GM23248 (cell line): ENCODE measurements at regions not wholly inside any gene's neighbourhood (a gene's known extent, or its start where the extent isn't known, plus 50 kb on each side); places are given as distances from the start of the nearest gene placed in this dataset.

Source experiments
- DNase-seq: peaks from one replicate; pipeline ENCODE4 v3.0.0-alpha.2; 2015
- H2AFZ ChIP-seq: fragments of 200-600 bp; sonication (generic); 2 replicates; pipeline ENCODE4 v1.6.1; 2016; ENCODE audit warnings: antibody characterized with exemption
- H3F3A ChIP-seq: fragments of 200-600 bp; sonication (generic); 2 replicates; pipeline ENCODE4 v1.6.1; 2016; ENCODE audit warnings: mild to moderate bottlenecking, antibody characterized with exemption, mixed run types; ENCODE audit not compliant: insufficient read depth
- H3K27ac ChIP-seq: fragments of 200-600 bp; sonication (generic); 2 replicates; pipeline ENCODE4 v1.5.1; 2016; ENCODE audit warnings: mild to moderate bottlenecking
- H3K27me3 ChIP-seq: fragments of 200-600 bp; sonication (generic); replicated peaks from 2 replicates; pipeline ENCODE4 v1.6.1; 2016; ENCODE audit warnings: mild to moderate bottlenecking; ENCODE audit not compliant: insufficient read depth
- H3K36me3 ChIP-seq: fragments of 200-600 bp; sonication (generic); 2 replicates; pipeline ENCODE4 v1.6.1; 2016; ENCODE audit warnings: low read depth, mild to moderate bottlenecking
- H3K4me1 ChIP-seq: fragments of 200-600 bp; sonication (generic); 2 replicates; pipeline ENCODE4 v1.6.1; 2016; ENCODE audit warnings: mild to moderate bottlenecking; ENCODE audit not compliant: insufficient read depth
- H3K4me2 ChIP-seq: fragments of 200-600 bp; sonication (generic); one replicate; pipeline ENCODE4 v1.6.1; 2016; ENCODE audit warnings: mild to moderate bottlenecking; ENCODE audit not compliant: unreplicated experiment
- H3K4me3 ChIP-seq: fragments of 200-600 bp; sonication (generic); 2 replicates; pipeline ENCODE4 v1.5.1; 2016; ENCODE audit warnings: mild to moderate bottlenecking
- H3K79me2 ChIP-seq: fragments of 200-600 bp; sonication (generic); 2 replicates; pipeline ENCODE4 v1.6.1; 2016; ENCODE audit warnings: mild to moderate bottlenecking; ENCODE audit not compliant: insufficient read depth
- H3K9ac ChIP-seq: fragments of 200-600 bp; sonication (generic); 2 replicates; pipeline ENCODE4 v1.6.1; 2016; ENCODE audit warnings: mild to moderate bottlenecking
- H3K9me2 ChIP-seq: fragments of 200-600 bp; sonication (generic); 2 replicates; pipeline ENCODE4 v1.6.1; 2016; ENCODE audit warnings: mixed run types, mild to moderate bottlenecking, moderate library complexity; ENCODE audit not compliant: insufficient read depth
- H3K9me3 ChIP-seq: fragments of 200-600 bp; sonication (generic); one replicate; pipeline ENCODE4 v1.6.1; 2017; ENCODE audit warnings: low read depth
- H4K20me1 ChIP-seq: fragments of 200-600 bp; sonication (generic); 2 replicates; pipeline ENCODE4 v1.6.0; 2016; ENCODE audit not compliant: insufficient read depth
- EZH2 ChIP-seq: fragments of 200-600 bp; sonication (generic); IDR thresholded peaks from 2 replicates; pipeline ENCODE4 v1.6.1; 2018; ENCODE audit warnings: antibody characterized with exemption, mild to moderate bottlenecking; ENCODE audit not compliant: insufficient read depth, poor library complexity, severe bottlenecking
- EZH2phosphoT487 ChIP-seq: fragments of 200-600 bp; sonication (generic); IDR thresholded peaks from 2 replicates; pipeline ENCODE4 v1.6.1; 2018; ENCODE audit warnings: antibody characterized with exemption, moderate library complexity, mild to moderate bottlenecking, low read depth; ENCODE audit not compliant: insufficient read depth
- WGBS, 2 experiments: methylation state at CpG; one replicate each; pipeline ENCODE4 v1.1.6; 2015 to 2017; ENCODE audit warnings: low lambda C conversion rate in 2 of 2, low coverage in 1 of 2; ENCODE audit errors: missing lambda C conversion rate in 2 of 2; 5-methylcytosine and 5-hydroxymethylcytosine counted together
- in situ Hi-C: fragments of 300-500 bp; cut with MboI; formaldehyde crosslinking; loops from 2 replicates; pipeline ENCODE4 v1.15.0; 2020

DNA sequence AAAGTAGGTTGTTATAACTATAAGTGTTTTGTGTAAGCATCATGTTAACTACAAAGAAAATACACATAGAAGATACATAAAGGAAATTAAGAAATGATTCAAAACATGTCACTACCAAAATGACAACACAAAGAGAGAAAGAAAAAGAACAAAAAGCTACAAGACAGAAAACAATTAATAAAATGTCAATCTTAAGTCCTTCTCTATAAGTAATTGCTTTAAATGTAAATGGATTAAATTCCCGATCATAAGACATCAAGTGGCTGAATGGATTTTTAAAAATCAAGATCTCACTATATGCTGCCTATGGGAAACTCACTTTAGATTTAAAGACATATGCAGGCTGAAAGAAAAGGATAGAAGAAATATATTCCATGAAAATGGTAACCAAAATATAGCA is 232.3 kb upstream of the NFIA start:
- H3K27me3 ChIP-seq, result no peaks in the 10 kb centered on the region
- no peaks in the 10 kb centered on the region for H3K79me2 ChIP-seq
- no peak for TF ChIP-seq EZH2phosphoT487
- no peaks in the 10 kb centered on the region for H3K4me1 ChIP-seq
- no peak overlapping the region for H2AFZ ChIP-seq
- 88 to 89% methylated on average over 1 of the region's 1 CpG for WGBS, 2 experiments
- no peaks in the 10 kb centered on the region for H3F3A ChIP-seq
- in situ Hi-C loops, result loop anchor here (10.0 kb wide), 1 partner anchor 185 kb away; no protein-coding TSS in a partner anchor
- no peak overlapping the region for H3K9ac ChIP-seq
- no peaks in the 10 kb centered on the region for H3K36me3 ChIP-seq
- no peaks in the 10 kb centered on the region for H4K20me1 ChIP-seq
- H3K9me3 ChIP-seq, result no peaks in the 10 kb centered on the region
- no peak overlapping the region for H3K27ac ChIP-seq
- no peaks in the 10 kb centered on the region for H3K9me2 ChIP-seq
- no peak overlapping the region for H3K4me2 ChIP-seq
- DNase-seq, result no peak
- H3K4me3 ChIP-seq, result no peak overlapping the region

DNA sequence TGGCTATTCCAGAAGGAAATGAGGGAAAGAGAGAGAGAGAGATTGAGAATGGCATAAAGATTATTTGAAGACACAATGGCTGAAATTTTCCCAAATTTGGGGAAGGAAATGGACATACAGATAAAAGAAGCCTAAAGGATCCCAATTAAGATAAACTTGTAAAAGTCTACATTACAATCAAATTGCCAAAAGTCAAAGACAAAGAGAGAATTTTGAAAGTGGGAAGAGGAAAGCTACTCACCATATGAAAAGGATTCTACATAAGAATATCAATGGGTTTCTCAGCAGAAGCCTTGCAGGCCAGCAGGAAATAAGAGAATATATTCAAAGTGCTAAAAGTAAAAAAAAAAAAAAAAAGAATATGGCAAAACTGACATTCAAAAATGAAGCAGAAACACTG is 233.0 kb upstream of the NFIA start:
- H3K27ac ChIP-seq, result no peak overlapping the region
- no peak overlapping the region for H3K9ac ChIP-seq
- no peaks in the 10 kb centered on the region for H4K20me1 ChIP-seq
- in situ Hi-C loops, result loop anchor here (25.0 kb wide), 1 partner anchor 1013 kb away; no protein-coding TSS in a partner anchor
- H3F3A ChIP-seq, result no peaks in the 10 kb centered on the region
- H3K9me3 ChIP-seq, result no peaks in the 10 kb centered on the region
- no peak for TF ChIP-seq EZH2
- no peak for TF ChIP-seq EZH2phosphoT487
- no peaks in the 10 kb centered on the region for H3K4me1 ChIP-seq
- H3K4me2 ChIP-seq, result no peak overlapping the region
- no peak overlapping the region for H2AFZ ChIP-seq
- no peak overlapping the region for H3K4me3 ChIP-seq
- H3K79me2 ChIP-seq, result no peaks in the 10 kb centered on the region
- no peaks in the 10 kb centered on the region for H3K36me3 ChIP-seq
- no peak for DNase-seq
- H3K27me3 ChIP-seq, result no peaks in the 10 kb centered on the region
- no peaks in the 10 kb centered on the region for H3K9me2 ChIP-seq

- H3K4me1 ChIP-seq, result no peaks in the 10 kb centered on the region
- H3K4me3 ChIP-seq, result no peak overlapping the region
- H3K9me3 ChIP-seq, result no peaks in the 10 kb centered on the region
- H3K9me2 ChIP-seq, result no peaks in the 10 kb centered on the region
- H3K4me2 ChIP-seq, result no peak overlapping the region
- no peaks in the 10 kb centered on the region for H3K27me3 ChIP-seq
- no peaks in the 10 kb centered on the region for H3K36me3 ChIP-seq
- peak; percentile 57 for DNase-seq
- H3K27ac ChIP-seq, result no peak overlapping the region
- no peaks in the 10 kb centered on the region for H4K20me1 ChIP-seq
- H3K79me2 ChIP-seq, result no peaks in the 10 kb centered on the region
- no peaks in the 10 kb centered on the region for H3F3A ChIP-seq
- no peak overlapping the region for H2AFZ ChIP-seq
- 0% methylated on average over 1 of the region's 1 CpG for WGBS, 2 experiments
- H3K9ac ChIP-seq, result no peak overlapping the region
- TF ChIP-seq EZH2phosphoT487 (no peak), EZH2 (no peak)
- in situ Hi-C loops, result loop anchor here (25.0 kb wide), 1 partner anchor 1014 kb away; no protein-coding TSS in a partner anchor
Measured at GRCh38 chr1:60848583-60849188, 233.7 kb upstream of the NFIA start.

DNA sequence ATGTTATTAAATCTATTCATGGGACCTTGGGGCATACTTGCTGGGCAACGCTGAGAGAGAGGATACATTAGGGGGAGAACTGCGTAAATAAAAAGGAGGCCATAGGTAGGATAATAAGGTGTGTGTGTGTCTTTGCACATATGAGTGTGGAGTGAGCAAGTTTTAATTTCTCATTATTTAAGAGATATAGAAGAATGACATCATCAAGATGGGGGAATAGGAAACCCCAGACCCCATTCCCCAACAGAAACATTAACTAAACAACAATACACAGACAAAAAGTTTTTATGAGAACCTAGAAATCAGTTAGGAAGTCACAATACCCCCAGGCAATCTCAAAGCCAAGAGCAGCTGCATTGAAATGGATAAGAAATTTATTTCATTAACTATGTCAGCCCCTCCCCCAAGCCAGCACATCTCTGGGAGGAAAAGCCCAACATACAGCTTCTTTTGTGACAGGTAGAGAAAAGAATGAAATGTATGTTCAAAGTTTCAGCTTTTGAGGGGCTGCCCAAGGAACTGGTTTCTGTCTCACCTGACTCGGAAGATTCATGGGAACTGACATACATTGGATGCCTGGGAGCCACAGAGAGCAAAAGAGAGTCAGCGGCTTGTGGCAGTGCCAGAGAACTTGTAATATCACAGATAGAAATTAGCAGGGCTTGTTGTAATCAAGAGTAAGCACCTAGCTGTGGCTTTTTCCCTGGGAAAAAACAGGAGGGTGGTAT is 234.3 kb upstream of the NFIA start:
- no peak for DNase-seq
- in situ Hi-C loops, result loop anchor here (25.0 kb wide), 1 partner anchor 1014 kb away; no protein-coding TSS in a partner anchor
- Histone ChIP-seq H3K9me3 (no peaks in the 10 kb centered on the region), H3K9ac (no peak overlapping the region), H3K4me2 (no peak overlapping the region), H3K27me3 (no peaks in the 10 kb centered on the region), H3K27ac (no peak overlapping the region), H3K79me2 (no peaks in the 10 kb centered on the region), H2AFZ (no peak overlapping the region), H3K4me3 (no peak overlapping the region), H3F3A (no peaks in the 10 kb centered on the region), H3K36me3 (no peaks in the 10 kb centered on the region), H3K9me2 (no peaks in the 10 kb centered on the region), H3K4me1 (no peaks in the 10 kb centered on the region), H4K20me1 (no peaks in the 10 kb centered on the region)
- WGBS, 2 experiments, result 77 to 82% methylated on average over 4 of the region's 4 CpGs
- no peak for TF ChIP-seq EZH2
- TF ChIP-seq EZH2phosphoT487, result no peak
